Mesenchymal stem cell (in vitro differentiated cells and primary cell): ENCODE measurements at regions not wholly inside any gene's neighbourhood (a gene's known extent, or its start where the extent isn't known, plus 50 kb on each side); places are given as distances from the start of the nearest gene placed in this dataset.

Source experiments
- DNase-seq: peaks from one replicate; pipeline ENCODE4 v3.0.0-alpha.2; 2013
- H2AFZ ChIP-seq: one replicate; pipeline ENCODE4 v1.6.1; 2013; ENCODE audit warnings: low read depth, mild to moderate bottlenecking, control low read depth, inconsistent platforms, low read length, moderate library complexity
- H2AK5ac ChIP-seq: 2 replicates; pipeline ENCODE4 v1.6.1; 2013; ENCODE audit warnings: low read length, moderate library complexity, mild to moderate bottlenecking, inconsistent platforms; ENCODE audit not compliant: severe bottlenecking
- H2BK120ac ChIP-seq: one replicate; pipeline ENCODE4 v1.6.1; 2013; ENCODE audit warnings: low read depth, mild to moderate bottlenecking, inconsistent platforms, low read length, moderate library complexity
- H2BK12ac ChIP-seq, 2 experiments: one replicate each; pipeline ENCODE4 v1.6.1; 2013; ENCODE audit warnings: inconsistent platforms in 2 of 2, low read length in 2 of 2, mild to moderate bottlenecking in 2 of 2, moderate library complexity in 2 of 2, control low read depth in 1 of 2
- H2BK15ac ChIP-seq: one replicate; pipeline ENCODE4 v1.6.1; 2013; ENCODE audit warnings: mild to moderate bottlenecking, low read depth, inconsistent platforms; ENCODE audit not compliant: poor library complexity, severe bottlenecking
- H2BK5ac ChIP-seq: 2 replicates; pipeline ENCODE4 v1.6.1; 2013; ENCODE audit warnings: low read depth, mild to moderate bottlenecking, low read length, control low read depth, inconsistent platforms; ENCODE audit not compliant: poor library complexity, severe bottlenecking
- H3K14ac ChIP-seq, 2 experiments: one replicate each; pipeline ENCODE4 v1.6.1; 2013; ENCODE audit warnings: inconsistent platforms in 2 of 2, low read length in 2 of 2, control low read depth in 1 of 2, mild to moderate bottlenecking in 1 of 2, moderate library complexity in 1 of 2
- H3K18ac ChIP-seq, 2 experiments: one replicate each; pipeline ENCODE4 v1.6.1; 2013; ENCODE audit warnings: inconsistent platforms in 2 of 2, low read length in 2 of 2, control low read depth in 1 of 2, low read depth in 1 of 2, mild to moderate bottlenecking in 1 of 2
- H3K23ac ChIP-seq, 2 experiments: one replicate each; pipeline ENCODE4 v1.6.1; 2013; ENCODE audit warnings: inconsistent platforms in 2 of 2, low read length in 2 of 2, mild to moderate bottlenecking in 2 of 2, moderate library complexity in 2 of 2, control low read depth in 1 of 2
- H3K27ac ChIP-seq: 2 replicates; pipeline ENCODE4 v1.5.1; 2013; ENCODE audit warnings: mild to moderate bottlenecking, moderate library complexity, low read length, control low read depth, inconsistent platforms; ENCODE audit not compliant: poor library complexity, severe bottlenecking
- H3K27me3 ChIP-seq, 2 experiments: 2 replicates each; pipeline versions ENCODE4 v1.6.1 to v1.7.0; 2013; ENCODE audit warnings: low read length in 2 of 2, mild to moderate bottlenecking in 2 of 2, moderate library complexity in 2 of 2, control low read depth in 1 of 2, inconsistent platforms in 1 of 2; ENCODE audit not compliant: control insufficient read depth in 1 of 2, insufficient read depth in 1 of 2
- H3K36me3 ChIP-seq, 2 experiments: 2 replicates each; pipeline versions ENCODE4 v1.6.1 to v1.7.0; 2013; ENCODE audit warnings: low read length in 2 of 2, control low read depth in 1 of 2, inconsistent platforms in 1 of 2, low read depth in 1 of 2, mild to moderate bottlenecking in 1 of 2; ENCODE audit not compliant: insufficient read depth in 2 of 2, control insufficient read depth in 1 of 2
- H3K4ac ChIP-seq, 2 experiments: one replicate each; pipeline ENCODE4 v1.6.1; 2013; ENCODE audit warnings: inconsistent platforms in 2 of 2, low read length in 2 of 2, mild to moderate bottlenecking in 2 of 2, moderate library complexity in 2 of 2, control low read depth in 1 of 2, low read depth in 1 of 2
- H3K4me1 ChIP-seq: 2 replicates; pipeline ENCODE4 v1.6.1; 2013; ENCODE audit warnings: low read depth, low read length, control low read depth; ENCODE audit not compliant: control insufficient read depth, insufficient read depth
- H3K4me2 ChIP-seq: 2 replicates; pipeline ENCODE4 v1.6.1; 2013; ENCODE audit warnings: low read length, mild to moderate bottlenecking, inconsistent platforms; ENCODE audit not compliant: poor library complexity, severe bottlenecking
- H3K4me3 ChIP-seq, 2 experiments: 2 replicates each; pipeline versions ENCODE4 v1.5.1 to v1.7.0; 2013; ENCODE audit warnings: low read length in 2 of 2, mild to moderate bottlenecking in 2 of 2, control low read depth in 1 of 2, low read depth in 1 of 2; ENCODE audit not compliant: insufficient read depth in 1 of 2
- H3K79me1 ChIP-seq: replicated peaks from 2 replicates; pipeline ENCODE4 v1.6.1; 2013; ENCODE audit warnings: mild to moderate bottlenecking, control low read depth, low read length, inconsistent platforms; ENCODE audit not compliant: poor library complexity, severe bottlenecking
- H3K9ac ChIP-seq: 2 replicates; pipeline ENCODE4 v1.7.0; 2013; ENCODE audit warnings: mild to moderate bottlenecking, low read length, moderate library complexity
- H3K9me3 ChIP-seq: 2 replicates; pipeline ENCODE4 v1.7.0; 2013; ENCODE audit warnings: mild to moderate bottlenecking, low read length; ENCODE audit not compliant: control insufficient read depth
- H4K8ac ChIP-seq: one replicate; pipeline ENCODE4 v1.6.1; 2013; ENCODE audit warnings: inconsistent platforms, mild to moderate bottlenecking, low read length, moderate library complexity
- H4K91ac ChIP-seq: one replicate; pipeline ENCODE4 v1.6.1; 2013; ENCODE audit warnings: mild to moderate bottlenecking, low read length, inconsistent platforms
- WGBS: methylation state at CpG from one replicate; pipeline ENCODE4 v1.1.7; 2013; ENCODE audit warnings: mixed read lengths; 5-methylcytosine and 5-hydroxymethylcytosine counted together

GRCh38 chr16:59993101-59993500, 1259.0 kb upstream of the GOT2 start:
- Histone ChIP-seq H3K79me1 (no peaks in the 10 kb centered on the region), H3K14ac (no peak overlapping the region), H2BK5ac (no peak overlapping the region), H2BK12ac (no peak overlapping the region), H3K9me3 (peaks cover 7% of the 10 kb centered on the region), H2AK5ac (no peak overlapping the region), H3K4me2 (no peak overlapping the region), H3K36me3 (no peaks in the 10 kb centered on the region), H3K9ac (no peak overlapping the region), H3K23ac (no peak overlapping the region), H2AFZ (no peak overlapping the region), H3K4me1 (no peaks in the 10 kb centered on the region), H2BK15ac (no peak overlapping the region), H2BK120ac (no peak overlapping the region), H3K27ac (no peak overlapping the region), H3K4me3 (no peak overlapping the region), H4K91ac (no peak overlapping the region), H4K8ac (no peak overlapping the region), H3K27me3 (no peaks in the 10 kb centered on the region), H3K18ac (no peak overlapping the region), H3K4ac (no peak overlapping the region)
- WGBS = 55% methylated on average over 10 of the region's 10 CpGs
- no peak for DNase-seq

- Histone ChIP-seq H2BK12ac (no peak overlapping the region), H4K91ac (no peak overlapping the region), H3K27me3 (no peaks in the 10 kb centered on the region), H3K4me1 (no peaks in the 10 kb centered on the region), H3K4me3 (no peak overlapping the region), H3K9ac (no peak overlapping the region), H3K27ac (no peak overlapping the region), H3K36me3 (no peaks in the 10 kb centered on the region), H2BK120ac (no peak overlapping the region), H2AFZ (no peak overlapping the region), H2BK15ac (no peak overlapping the region), H3K9me3 (peaks cover 11% of the 10 kb centered on the region), H3K4me2 (no peak overlapping the region), H3K14ac (no peak overlapping the region), H3K4ac (no peak overlapping the region), H2BK5ac (no peak overlapping the region), H3K23ac (no peak overlapping the region), H3K18ac (no peak overlapping the region), H2AK5ac (no peak overlapping the region), H4K8ac (no peak overlapping the region), H3K79me1 (no peaks in the 10 kb centered on the region)
- WGBS = 86% methylated on average over 2 of the region's 2 CpGs
- DNase-seq = no peak
These were observed 1257.1 kb upstream of the GOT2 start for GRCh38 chr16:59991171-59991570.

- Histone ChIP-seq H4K91ac (no peak overlapping the region), H4K8ac (no peak overlapping the region), H3K27ac (no peak overlapping the region), H3K9ac (no peak overlapping the region), H2AK5ac (no peak overlapping the region), H3K18ac (no peak overlapping the region), H3K9me3 (peaks cover 27% of the 10 kb centered on the region), H3K79me1 (no peaks in the 10 kb centered on the region), H2BK15ac (no peak overlapping the region), H3K4me3 (no peak overlapping the region), H3K27me3 (no peaks in the 10 kb centered on the region), H3K36me3 (no peaks in the 10 kb centered on the region), H3K4me1 (no peaks in the 10 kb centered on the region), H2BK12ac (no peak overlapping the region), H3K4ac (no peak overlapping the region), H3K4me2 (no peak overlapping the region), H2BK5ac (no peak overlapping the region), H3K14ac (no peak overlapping the region), H3K23ac (no peak overlapping the region), H2AFZ (no peak overlapping the region), H2BK120ac (no peak overlapping the region)
- no peak for DNase-seq
- WGBS = 38% methylated on average over 1 of the region's 1 CpG
These were observed 1254.5 kb upstream of the GOT2 start for GRCh38 chr16:59988591-59988990.

- WGBS = no CpG with 5 or more reads among the region's 3 CpGs
- H3K36me3 ChIP-seq = no peaks in the 10 kb centered on the region
These were observed 1241.8 kb upstream of the GOT2 start for GRCh38 chr16:59975953-59976352.

More at GRCh38 chr16:59975953-59976352, 1241.8 kb upstream of the GOT2 start:
- Histone ChIP-seq H3K4me1 (no peaks in the 10 kb centered on the region), H3K4me2 (no peak overlapping the region), H2BK120ac (no peak overlapping the region), H4K91ac (no peak overlapping the region), H3K79me1 (no peaks in the 10 kb centered on the region), H3K23ac (no peak overlapping the region), H4K8ac (no peak overlapping the region), H3K27ac (peak overlapping the region; percentile 12), H3K4me3 (no peak overlapping the region), H2BK5ac (no peak overlapping the region), H3K9ac (no peak overlapping the region), H3K18ac (no peak overlapping the region), H2BK12ac (no peak overlapping the region), H3K9me3 (no peaks in the 10 kb centered on the region), H2AFZ (no peak overlapping the region), H3K27me3 (no peaks in the 10 kb centered on the region), H2BK15ac (no peak overlapping the region), H3K14ac (no peak overlapping the region), H3K4ac (no peak overlapping the region), H2AK5ac (no peak overlapping the region)
- DNase-seq = no peak
